H1 (cell line): ENCODE measurements at regions not wholly inside any gene's neighbourhood (a gene's known extent, or its start where the extent isn't known, plus 50 kb on each side); places are given as distances from the start of the nearest gene placed in this dataset.

Source experiments
- CBX5 ChIP-seq: fragments of 300-800, 300-1000 bp; sonication (generic); IDR thresholded peaks from 2 replicates; pipeline ENCODE4 v1.7.1; 2016; ENCODE audit warnings: antibody characterized with exemption, low read length, low read depth
- EGR1 ChIP-seq: IDR thresholded peaks from 2 replicates; pipeline ENCODE4 v1.6.1; 2011; ENCODE audit warnings: low read depth, low read length, borderline replicate concordance
- GTF2F1 ChIP-seq: IDR thresholded peaks from 2 replicates; pipeline ENCODE4 v1.6.1; 2012; ENCODE audit warnings: low read depth, low read length, improper control_type of control experiment, borderline replicate concordance
- HDAC6 ChIP-seq: IDR thresholded peaks from one replicate; pipeline ENCODE4 v1.7.1; 2012; ENCODE audit warnings: low read depth, mild to moderate bottlenecking, inconsistent platforms, low read length, moderate library complexity
- RAD21 ChIP-seq, 2 experiments: IDR thresholded peaks in 1 of 2; conservative IDR thresholded peaks in 1 of 2; 2 replicates each; pipeline ENCODE4 v1.6.1; 2011; ENCODE audit warnings: low read depth in 2 of 2, low read length in 2 of 2, improper control_type of control experiment in 1 of 2, inconsistent platforms in 1 of 2, mild to moderate bottlenecking in 1 of 2, moderate library complexity in 1 of 2
- SIX5 ChIP-seq: IDR thresholded peaks from 2 replicates; pipeline ENCODE4 v1.6.1; 2011; ENCODE audit warnings: mild to moderate bottlenecking, low read depth, low read length
- SP1 ChIP-seq: IDR thresholded peaks from 2 replicates; pipeline ENCODE4 v1.6.1; 2011; ENCODE audit warnings: low read depth, low read length
- SP4 ChIP-seq: IDR thresholded peaks from 2 replicates; pipeline ENCODE4 v1.6.1; 2012; ENCODE audit warnings: low read length, inconsistent platforms
- SUZ12 ChIP-seq: fragments of 200-600 bp; sonication (generic); IDR thresholded peaks from 2 replicates; pipeline ENCODE4 v1.6.1; 2012; ENCODE audit warnings: mild to moderate bottlenecking, inconsistent platforms, low read length, moderate library complexity, mixed read lengths
- TF ChIP-seq, protein P1 (sequence below): fragments of 300-600 bp; sonication (generic); IDR thresholded peaks from 2 replicates; pipeline ENCODE4 v1.7.1; 2012; ENCODE audit warnings: low read length, moderate library complexity, mild to moderate bottlenecking, inconsistent platforms; ENCODE audit not compliant: insufficient replicate concordance
- TF ChIP-seq, protein P2 (sequence below): IDR thresholded peaks from 2 replicates; pipeline ENCODE4 v1.6.1; 2012; ENCODE audit warnings: inconsistent platforms
- TF ChIP-seq, protein P3 (sequence below): IDR thresholded peaks from 2 replicates; pipeline ENCODE4 v1.6.1; 2011; ENCODE audit warnings: low read depth, mild to moderate bottlenecking, low read length; ENCODE audit not compliant: insufficient read depth

DNA sequence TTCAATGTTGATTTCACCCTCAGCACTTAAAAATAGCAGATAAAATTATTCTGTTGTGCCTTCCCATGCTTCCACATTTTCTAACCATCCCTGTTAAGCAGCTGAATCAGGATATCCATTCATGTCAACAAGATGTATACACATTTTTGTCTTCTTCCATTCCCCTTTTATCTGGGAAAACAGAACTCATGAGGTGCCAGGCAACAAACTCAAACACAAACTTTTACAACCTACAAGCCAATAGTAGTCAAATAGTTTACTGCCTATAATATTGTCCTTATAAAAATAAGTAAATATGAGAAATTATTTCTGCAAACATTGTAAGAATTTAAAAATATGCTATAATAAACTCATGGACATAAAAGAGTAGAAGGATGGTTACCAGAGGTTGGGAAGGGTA, 1569.8 kb downstream of the REEP3 start (continued):
- TF ChIP-seq, protein P1, sequence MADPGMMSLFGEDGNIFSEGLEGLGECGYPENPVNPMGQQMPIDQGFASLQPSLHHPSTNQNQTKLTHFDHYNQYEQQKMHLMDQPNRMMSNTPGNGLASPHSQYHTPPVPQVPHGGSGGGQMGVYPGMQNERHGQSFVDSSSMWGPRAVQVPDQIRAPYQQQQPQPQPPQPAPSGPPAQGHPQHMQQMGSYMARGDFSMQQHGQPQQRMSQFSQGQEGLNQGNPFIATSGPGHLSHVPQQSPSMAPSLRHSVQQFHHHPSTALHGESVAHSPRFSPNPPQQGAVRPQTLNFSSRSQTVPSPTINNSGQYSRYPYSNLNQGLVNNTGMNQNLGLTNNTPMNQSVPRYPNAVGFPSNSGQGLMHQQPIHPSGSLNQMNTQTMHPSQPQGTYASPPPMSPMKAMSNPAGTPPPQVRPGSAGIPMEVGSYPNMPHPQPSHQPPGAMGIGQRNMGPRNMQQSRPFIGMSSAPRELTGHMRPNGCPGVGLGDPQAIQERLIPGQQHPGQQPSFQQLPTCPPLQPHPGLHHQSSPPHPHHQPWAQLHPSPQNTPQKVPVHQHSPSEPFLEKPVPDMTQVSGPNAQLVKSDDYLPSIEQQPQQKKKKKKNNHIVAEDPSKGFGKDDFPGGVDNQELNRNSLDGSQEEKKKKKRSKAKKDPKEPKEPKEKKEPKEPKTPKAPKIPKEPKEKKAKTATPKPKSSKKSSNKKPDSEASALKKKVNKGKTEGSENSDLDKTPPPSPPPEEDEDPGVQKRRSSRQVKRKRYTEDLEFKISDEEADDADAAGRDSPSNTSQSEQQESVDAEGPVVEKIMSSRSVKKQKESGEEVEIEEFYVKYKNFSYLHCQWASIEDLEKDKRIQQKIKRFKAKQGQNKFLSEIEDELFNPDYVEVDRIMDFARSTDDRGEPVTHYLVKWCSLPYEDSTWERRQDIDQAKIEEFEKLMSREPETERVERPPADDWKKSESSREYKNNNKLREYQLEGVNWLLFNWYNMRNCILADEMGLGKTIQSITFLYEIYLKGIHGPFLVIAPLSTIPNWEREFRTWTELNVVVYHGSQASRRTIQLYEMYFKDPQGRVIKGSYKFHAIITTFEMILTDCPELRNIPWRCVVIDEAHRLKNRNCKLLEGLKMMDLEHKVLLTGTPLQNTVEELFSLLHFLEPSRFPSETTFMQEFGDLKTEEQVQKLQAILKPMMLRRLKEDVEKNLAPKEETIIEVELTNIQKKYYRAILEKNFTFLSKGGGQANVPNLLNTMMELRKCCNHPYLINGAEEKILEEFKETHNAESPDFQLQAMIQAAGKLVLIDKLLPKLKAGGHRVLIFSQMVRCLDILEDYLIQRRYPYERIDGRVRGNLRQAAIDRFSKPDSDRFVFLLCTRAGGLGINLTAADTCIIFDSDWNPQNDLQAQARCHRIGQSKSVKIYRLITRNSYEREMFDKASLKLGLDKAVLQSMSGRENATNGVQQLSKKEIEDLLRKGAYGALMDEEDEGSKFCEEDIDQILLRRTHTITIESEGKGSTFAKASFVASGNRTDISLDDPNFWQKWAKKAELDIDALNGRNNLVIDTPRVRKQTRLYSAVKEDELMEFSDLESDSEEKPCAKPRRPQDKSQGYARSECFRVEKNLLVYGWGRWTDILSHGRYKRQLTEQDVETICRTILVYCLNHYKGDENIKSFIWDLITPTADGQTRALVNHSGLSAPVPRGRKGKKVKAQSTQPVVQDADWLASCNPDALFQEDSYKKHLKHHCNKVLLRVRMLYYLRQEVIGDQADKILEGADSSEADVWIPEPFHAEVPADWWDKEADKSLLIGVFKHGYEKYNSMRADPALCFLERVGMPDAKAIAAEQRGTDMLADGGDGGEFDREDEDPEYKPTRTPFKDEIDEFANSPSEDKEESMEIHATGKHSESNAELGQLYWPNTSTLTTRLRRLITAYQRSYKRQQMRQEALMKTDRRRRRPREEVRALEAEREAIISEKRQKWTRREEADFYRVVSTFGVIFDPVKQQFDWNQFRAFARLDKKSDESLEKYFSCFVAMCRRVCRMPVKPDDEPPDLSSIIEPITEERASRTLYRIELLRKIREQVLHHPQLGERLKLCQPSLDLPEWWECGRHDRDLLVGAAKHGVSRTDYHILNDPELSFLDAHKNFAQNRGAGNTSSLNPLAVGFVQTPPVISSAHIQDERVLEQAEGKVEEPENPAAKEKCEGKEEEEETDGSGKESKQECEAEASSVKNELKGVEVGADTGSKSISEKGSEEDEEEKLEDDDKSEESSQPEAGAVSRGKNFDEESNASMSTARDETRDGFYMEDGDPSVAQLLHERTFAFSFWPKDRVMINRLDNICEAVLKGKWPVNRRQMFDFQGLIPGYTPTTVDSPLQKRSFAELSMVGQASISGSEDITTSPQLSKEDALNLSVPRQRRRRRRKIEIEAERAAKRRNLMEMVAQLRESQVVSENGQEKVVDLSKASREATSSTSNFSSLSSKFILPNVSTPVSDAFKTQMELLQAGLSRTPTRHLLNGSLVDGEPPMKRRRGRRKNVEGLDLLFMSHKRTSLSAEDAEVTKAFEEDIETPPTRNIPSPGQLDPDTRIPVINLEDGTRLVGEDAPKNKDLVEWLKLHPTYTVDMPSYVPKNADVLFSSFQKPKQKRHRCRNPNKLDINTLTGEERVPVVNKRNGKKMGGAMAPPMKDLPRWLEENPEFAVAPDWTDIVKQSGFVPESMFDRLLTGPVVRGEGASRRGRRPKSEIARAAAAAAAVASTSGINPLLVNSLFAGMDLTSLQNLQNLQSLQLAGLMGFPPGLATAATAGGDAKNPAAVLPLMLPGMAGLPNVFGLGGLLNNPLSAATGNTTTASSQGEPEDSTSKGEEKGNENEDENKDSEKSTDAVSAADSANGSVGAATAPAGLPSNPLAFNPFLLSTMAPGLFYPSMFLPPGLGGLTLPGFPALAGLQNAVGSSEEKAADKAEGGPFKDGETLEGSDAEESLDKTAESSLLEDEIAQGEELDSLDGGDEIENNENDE: no peak
- TF ChIP-seq SP1 (no peak), GTF2F1 (no peak), EGR1 (no peak), HDAC6 (no peak), RAD21 (IDR thresholded peaks at IDR 0.05 in 1 of 2, conservative IDR thresholded peaks at IDR 0.05 in 1 of 2; ENCODE audit: low read depth in 2 of 2, low read length in 2 of 2) (no peak), CBX5 (no peak), SUZ12 (no peak), SIX5 (no peak), SP4 (no peak)
- TF ChIP-seq, protein P2, sequence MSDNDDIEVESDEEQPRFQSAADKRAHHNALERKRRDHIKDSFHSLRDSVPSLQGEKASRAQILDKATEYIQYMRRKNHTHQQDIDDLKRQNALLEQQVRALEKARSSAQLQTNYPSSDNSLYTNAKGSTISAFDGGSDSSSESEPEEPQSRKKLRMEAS: no peak
- TF ChIP-seq, protein P3, sequence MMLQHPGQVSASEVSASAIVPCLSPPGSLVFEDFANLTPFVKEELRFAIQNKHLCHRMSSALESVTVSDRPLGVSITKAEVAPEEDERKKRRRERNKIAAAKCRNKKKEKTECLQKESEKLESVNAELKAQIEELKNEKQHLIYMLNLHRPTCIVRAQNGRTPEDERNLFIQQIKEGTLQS: no peak
